HG03442 (cell line): ENCODE measurements at regions not wholly inside any gene's neighbourhood (a gene's known extent, or its start where the extent isn't known, plus 50 kb on each side); places are given as distances from the start of the nearest gene placed in this dataset.
"Not testable (repeated sequence)": the region's sequence is repeated elsewhere in the genome, so short reads cannot be mapped to it uniquely, and the experiment has no call there.

Experiments
- ATAC-seq: cut with Tn5 transposase; IDR thresholded peaks from one replicate; pipeline ENCODE4 v1.9.1; 2021; ENCODE audit warnings: mild to moderate bottlenecking, moderate library complexity; ENCODE audit not compliant: unreplicated experiment

DNA sequence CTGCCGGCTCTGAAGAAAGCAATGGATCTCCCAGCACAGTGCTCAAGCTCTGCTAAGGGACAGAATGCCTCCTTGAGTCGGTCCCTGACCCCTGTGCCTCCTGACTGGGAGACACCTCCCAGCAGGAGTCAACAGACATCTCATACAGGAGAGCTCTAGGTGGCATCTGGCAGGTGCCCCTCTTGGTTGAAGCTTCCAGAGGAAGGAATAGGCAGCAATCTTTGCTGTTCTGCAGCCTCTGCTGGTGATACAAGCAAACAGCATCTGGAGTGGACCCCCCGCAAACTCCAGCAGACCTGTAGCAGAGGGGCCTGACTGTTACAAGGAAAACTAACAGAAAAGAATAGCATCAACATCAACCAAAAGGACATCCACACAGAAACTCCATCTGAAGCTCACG, 123.9 kb upstream of the GCFC2 start:
- ATAC-seq, result not testable (repeated sequence)

DNA sequence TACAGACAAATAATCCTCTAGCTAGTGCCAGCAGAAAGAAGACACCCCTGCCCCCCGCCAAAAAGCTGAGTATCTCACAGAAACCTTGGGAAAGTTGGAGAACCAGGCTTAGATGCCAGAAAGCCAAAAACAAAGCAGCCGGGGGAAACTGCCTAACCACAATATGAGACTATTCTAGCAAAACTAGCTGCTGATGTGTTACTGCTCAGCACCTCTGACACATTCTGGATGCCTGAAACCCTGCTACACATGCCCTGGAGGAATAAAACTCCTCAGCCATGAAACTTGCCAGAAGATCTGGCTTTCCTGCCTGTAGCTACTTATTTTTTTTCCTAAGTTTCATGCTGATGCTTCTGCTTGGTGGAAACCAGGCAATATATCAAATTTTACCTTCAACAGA, 122.7 kb upstream of the GCFC2 start:
- ATAC-seq, result no peak

DNA sequence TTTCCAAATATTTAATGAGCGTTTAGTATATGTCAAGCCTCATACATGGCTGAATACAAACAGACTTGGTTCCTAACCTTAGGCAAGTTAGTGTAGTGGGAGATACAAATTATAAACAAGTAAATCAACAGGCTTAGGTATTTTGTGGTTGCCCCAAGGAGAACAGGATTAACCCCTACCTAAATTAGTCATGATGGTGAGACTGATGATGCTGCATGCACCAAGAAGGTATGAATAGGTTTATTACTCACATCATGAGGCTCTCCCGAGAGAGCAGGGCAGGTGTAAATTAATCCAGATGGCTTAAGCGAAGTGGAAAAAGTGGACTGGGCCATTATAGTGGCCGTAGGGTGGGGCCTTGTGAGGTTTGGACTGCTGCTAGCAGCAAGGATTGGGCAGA, 118.1 kb upstream of the GCFC2 start:
- ATAC-seq, result no peak

DNA sequence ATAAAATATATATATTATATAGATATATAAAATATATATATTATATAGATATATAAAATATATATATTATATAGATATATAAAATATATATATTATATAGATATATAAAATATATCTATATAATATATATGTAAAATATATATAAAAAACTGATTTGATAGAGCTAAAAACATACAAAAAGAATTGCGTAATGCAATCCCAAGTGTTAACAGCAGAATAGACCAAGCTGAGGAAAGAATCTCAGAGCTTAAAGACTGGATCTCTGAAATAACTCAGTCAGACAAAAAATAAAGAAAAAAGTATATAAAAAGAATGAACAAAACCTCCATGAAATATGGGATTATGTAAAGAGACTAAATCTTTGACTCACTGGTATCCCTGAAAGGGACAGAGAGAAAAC, 112.8 kb upstream of the GCFC2 start:
- ATAC-seq, result not testable (repeated sequence)

DNA sequence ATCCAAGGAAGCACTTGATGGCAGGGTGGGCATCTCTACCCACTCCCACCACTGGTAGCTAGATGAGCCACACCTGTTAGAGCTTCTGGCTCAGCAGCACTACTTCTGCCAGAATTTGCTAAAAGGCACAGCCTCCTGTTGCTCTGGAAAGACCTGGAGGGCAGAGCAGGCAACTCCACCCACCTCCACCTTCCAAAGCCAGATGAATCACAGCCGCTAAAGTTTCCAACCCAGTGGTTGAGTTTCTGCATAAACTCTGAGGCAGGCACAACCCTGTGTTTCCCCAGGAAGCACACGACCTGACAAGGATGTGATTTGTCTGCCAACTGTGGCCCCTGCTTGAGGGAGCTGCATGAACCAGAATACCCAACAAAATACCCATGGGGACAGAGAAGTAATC, 111.6 kb upstream of the GCFC2 start:
- no peak for ATAC-seq

DNA sequence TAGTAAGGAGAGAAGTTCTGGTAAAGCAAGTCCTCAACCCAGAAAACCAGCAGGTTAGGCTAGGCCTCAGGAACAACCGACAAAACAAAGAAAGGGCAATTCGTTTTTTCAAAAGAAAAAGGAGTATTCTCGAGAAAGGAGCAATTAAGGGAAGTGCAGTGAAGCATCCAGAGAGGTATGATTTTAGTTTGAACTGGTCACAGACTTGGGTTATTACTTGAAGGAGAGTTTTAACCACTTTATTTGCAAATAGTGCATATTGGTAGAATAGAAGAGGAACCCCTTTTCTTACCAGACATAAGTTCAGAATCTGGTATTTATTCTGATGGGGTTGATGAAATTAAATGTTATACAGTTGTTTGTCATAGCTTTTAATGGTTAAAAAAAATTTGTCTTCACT, 110.0 kb upstream of the GCFC2 start:
- ATAC-seq, result peak; percentile 57

DNA sequence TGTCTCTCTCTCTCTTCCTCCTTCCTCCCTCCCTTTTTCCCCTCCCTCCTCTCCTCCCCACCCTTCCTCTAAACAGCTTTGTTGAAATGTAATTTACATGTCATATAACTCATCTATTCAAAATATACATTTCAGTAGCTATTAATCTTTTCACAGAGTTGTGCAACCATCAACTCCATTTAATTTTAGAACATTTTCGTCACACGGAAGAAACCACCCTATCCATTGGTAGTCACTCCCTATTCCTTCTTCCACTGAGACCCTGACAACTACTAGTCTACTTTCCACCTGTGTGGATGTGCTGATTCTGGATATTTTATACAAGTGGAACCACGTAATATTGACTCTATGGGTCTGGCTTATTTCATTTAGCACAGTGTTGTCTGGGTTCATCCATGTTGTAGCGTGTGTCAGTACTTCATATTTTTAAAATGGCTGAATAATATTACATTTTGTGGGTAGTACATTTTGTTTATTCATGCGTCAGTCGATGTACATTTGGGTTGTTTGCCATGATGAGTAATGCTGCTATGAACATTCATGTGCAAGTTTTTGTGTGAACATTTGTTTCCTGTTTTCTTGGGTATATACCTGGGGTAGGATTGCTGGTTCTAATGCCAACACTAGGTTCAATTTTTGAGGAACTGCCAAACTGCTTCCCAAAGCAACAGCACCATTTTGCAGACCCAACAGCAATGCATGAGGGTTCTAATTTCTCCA, 100.1 kb upstream of the GCFC2 start:
- no peak for ATAC-seq

DNA sequence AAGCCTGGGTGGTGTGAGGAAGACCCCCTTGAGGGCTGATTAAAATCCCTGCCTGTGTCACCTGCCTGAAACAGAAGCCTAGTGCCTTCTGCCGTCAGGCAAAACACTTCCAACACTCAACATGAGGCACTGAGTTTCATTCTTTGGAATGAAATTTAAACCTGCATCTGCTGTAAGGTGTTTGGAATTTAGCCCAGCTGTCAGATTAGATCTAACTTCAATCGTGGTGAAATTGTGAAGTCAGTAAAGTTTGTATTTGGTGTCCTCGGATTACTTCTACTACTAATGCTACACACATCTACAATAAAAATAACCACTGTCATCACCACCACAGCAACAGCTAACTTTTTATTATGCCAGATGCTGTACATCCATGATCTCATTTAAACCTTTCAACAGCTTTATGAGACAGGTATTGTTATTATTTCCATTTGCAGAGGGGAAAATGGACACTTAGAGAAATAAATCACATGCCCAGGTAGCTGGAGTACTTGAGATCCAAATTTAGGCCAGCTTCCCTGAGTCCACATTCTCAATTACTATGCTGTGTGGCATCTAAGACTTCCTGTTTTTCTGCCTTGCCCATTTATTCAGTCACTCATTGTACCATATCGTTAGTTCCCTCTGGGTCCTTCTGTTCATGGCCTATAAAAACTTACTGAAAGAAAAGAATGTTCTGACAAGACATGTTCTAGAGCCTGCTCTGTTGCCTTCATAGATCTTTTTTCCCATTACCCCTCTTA, 98.2 kb upstream of the GCFC2 start:
- ATAC-seq, result no peak

DNA sequence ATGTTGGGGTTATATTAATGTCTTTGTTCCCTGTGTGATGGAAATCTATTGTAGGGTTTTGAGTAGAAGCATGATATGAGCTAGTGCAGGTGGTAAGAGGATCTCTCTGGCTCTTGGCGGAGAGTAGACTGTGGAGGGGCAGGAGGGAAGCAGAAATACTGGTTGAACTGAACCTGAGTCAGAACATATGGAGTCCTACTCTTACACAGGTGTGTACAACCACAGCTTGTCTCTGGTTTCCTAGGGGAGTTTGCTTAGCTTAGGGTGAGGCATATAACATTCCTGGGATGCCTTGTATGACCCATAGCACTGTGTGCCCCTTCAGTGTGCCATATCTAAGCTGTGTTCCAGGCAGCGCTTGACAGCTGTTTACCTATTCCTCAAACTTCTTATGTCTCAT, 97.3 kb upstream of the GCFC2 start:
- ATAC-seq, result no peak

DNA sequence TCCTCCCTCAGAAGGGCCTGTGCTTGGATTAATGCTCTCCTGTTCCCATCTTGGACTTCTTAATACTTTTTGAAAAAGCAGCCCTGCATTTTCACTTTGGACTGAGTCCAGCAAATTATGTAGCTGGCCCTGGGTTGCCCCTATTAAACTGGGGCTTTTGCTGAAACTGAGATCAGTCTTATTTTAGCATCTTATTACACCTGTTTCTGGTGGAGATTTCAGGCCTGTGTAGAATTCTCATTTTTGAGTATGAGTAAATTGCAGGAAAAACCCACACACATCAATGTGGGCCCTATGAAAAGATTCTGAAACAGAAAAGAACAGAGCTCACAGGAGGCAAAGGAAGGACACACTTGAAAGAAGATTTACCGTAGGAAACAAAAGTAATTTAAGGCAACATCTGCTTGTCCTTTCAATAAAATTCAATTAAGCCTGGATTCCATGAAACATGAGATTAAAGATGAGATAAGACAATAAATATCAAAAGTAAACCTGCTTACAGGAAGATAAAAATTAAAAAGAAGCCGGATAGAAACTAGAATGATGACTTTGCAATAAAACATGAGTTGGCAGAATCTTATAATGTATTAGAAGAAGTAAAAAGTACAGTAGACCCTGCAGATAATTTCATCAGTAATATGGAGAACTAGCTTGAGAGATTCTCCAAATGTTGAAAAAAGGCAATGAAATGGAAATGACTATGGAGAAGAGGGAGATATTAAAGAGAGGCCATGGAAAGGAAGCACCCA, 90.7 kb upstream of the GCFC2 start:
- ATAC-seq, result peak; percentile 34

DNA sequence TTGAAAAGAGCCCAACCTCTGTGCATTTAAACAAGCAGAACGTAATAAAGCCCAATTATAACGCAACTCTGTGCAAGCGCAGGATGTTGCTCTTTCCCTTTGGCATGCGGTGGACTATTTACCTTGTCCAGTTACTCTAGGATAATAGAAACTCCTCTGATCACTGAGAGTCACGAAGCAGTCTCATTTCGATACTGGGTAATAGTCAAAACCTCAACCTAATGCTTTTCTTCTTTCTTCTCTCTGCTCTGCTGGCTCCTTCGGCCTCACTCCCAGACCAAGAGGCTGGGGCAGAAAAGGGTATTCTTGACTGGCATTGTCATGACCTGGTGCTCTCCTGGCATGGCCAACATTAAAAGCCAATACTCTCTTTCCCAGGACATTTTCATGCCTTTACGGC, 89.7 kb upstream of the GCFC2 start:
- ATAC-seq, result peak; percentile 82

DNA sequence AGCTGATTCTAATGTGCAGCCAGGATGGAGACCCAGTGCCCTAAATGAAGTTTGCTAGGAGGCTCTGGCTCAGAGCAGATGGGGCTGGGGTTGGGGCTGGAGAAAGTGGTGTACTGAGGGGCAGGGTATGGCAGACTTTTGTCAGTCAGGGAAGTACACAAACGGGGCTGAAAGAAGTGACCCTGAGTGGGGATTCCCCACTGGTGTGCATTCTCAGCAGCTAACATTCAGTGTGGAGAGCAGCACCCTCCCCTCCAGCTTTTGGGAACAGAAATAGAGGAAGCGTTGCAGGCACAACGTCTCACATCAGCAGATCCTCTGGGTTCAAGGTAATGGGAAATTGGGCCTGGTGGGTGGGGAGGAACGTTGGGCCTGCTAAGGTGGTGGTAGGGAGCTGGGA, 89.1 kb upstream of the GCFC2 start:
- peak; percentile 43 for ATAC-seq

DNA sequence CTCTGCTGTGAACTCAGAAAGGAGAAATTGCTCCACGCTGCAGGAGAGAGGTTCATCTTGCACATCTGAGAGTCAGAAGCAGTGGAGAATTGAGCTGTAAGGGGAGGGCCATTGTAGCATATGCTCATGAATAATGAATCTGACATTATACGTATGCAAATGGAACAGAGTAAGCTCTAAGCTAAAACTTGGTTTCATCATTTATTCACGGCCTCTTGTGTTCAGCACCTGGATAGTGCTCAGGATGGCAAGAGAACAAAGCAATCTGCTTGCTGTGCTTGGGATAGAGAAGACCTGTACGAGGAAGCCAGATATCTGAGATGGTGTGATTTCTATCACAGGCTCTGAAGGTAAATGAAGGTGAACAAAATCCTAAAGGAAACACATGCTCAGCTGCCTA, 87.9 kb upstream of the GCFC2 start:
- ATAC-seq, result no peak

DNA sequence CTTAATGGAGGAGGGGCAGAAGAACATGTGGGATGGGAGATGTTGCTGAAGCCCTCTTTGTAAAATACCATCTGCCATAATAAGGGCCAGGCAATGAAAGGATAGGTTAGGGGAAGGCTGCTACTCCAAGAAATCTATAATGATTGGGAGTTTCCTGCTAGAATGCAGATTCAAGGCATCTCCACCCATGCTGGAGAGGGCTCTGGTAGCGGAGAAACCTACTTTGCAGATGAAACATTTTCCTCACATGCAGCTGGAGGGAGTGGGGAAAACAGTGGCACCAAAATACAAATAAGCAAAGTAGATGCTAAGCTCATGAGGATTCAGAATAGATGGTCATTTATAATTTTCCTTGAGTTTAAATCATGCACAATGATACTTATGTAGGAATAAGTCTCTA, 82.3 kb upstream of the GCFC2 start:
- ATAC-seq, result no peak

DNA sequence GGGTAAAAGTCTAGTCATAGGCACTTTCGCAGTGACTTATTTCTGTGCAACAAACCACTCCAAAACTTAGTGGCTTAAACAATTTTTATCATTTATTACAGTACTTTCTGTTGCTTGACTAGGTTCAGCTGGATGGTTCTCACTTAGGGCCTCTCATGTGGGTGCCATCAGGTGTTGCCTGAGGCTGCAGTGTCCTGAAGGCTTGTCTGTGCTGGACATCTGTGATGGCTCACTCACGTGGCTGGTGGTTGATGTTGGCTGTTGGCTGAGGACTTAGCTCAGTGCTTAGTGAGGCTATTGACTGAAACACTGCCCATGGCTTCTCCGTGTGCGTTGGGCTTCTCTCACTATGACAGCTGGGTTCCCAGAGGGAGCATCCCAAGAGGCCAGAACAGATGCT, 81.4 kb upstream of the GCFC2 start:
- no peak for ATAC-seq

DNA sequence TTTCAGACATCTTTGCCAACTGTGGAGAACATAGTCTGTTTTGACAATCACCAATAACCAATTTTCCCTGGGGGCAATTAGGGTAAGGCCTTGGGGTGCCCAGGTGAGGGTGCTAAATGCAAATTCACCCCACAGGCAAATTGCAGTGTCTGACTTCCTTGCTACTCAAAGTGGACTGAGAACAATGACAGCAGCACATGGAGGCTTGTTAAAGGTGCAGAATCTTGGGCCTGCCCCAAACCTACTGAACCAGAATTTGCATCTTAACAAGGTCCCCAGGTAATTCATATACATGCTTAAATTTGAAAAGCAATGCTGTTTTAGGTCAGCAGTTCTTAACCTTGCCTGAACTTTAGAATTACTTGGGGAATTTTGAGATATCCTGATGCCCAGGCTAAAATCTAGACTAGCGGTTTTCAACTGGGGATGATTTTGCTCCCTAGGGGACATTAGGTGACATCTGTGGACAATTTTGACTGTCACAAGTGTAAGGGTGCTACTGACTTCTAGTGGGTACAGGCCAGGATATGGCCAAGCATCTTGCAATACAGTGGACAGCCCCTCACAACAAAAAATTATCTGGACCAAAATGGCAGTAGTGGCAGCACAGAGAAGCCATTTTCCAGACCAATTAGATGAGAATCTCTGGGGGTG, 80.2 kb upstream of the GCFC2 start:
- ATAC-seq, result no peak

DNA sequence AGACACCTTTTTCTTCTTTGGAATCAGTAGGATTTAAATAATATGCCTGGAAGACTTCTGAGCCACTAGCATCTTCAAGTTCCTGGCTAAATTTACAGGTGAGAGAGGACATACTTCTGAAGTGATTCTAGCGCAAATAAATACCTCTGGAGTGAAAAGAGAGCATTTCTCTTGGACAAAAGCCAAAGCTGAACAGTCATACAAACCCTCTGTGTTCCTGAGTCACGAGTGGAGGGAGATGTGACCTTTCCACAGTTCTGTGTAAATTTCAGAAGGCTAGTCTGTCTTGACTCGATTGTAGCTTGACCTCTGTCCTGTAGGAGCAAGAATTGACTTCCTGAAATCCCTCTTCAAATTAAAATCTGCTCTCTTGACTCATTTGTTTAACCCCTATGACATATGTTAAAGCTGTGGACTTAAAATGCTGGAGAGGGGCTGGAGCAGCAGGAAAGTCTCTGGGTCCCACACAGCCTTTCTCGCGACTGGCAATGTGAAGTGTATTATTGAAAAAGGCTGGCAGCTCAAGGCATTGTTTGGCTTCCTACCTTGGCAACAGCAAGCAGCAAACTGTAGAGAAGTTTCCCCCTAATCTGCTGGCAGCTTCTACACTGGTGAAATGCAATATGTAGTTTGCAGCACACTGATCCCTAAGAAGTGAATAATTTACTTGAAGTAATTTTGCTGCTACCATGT, 79.6 kb upstream of the GCFC2 start:
- no peak for ATAC-seq

DNA sequence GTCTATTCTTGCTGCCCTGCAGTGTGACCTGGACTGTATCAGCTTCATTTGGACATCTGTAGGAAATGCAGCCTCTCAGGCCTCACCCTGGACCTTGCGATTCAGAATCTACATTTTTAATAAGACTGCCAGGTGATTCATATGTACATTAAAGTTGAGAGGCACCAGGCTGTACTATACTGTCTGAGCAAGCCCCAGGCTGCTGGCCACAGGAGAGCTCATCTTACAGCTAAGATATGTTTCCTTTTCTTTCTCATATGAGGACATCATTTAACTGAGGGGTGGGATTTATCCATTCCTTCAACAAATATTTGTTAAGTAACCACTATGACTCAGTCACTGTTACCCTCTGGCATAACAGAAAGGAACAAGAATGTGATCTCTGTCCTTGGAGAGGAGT, 78.2 kb upstream of the GCFC2 start:
- no peak for ATAC-seq

DNA sequence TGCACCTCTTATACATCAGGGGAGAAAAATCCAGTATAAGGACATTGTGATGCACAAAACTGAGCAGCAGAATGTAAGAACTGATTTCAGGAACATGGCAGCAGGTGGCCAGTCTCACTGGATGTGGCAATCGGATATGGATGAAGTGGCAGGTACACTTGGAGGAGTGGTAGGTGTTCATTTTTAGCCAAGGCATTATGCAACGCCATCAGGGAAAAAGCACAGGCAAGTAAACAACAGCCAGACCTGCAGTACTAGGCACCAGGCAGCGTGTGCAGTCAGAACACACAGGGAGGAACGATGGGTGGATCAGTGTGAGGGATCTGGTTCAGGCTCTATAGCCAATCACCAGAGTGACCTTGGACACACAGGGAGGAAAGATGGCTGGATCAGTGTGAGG, 77.4 kb upstream of the GCFC2 start:
- no peak for ATAC-seq

DNA sequence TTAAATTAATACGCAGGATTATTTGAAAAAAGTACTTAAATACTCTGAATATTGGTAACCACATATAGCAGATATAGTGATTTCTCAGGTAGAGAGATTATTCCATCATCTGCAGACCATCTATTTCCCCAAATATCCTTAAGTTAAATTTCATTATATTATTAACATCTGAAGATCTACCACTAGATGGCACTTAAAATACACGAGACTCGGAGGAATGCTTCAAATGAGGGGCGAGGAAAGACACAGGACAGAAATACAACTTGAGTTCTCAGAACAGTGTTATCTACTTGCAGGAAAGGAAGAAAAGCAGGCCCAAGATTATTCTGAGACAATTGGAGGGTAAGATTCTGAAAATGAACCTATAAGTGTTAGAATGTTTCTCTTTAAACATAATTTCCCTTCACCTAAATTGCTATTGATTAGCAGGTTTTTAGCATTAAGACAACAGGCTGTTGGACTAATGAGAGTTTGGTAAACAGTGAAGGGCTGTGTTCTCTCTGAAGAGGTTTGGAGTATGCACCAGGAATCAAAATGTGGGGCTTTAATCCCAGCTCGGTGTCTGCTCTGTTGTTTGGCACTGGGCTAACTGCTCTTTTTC, 76.9 kb upstream of the GCFC2 start:
- ATAC-seq, result peak; percentile 43
